ENCODE measurements at regions not wholly inside any gene's neighbourhood (a gene's known extent, or its start where the extent isn't known, plus 50 kb on each side); places are given as distances from the start of the nearest gene placed in this dataset.

GRCh38 chr11:80632156-80632555, 1191.3 kb upstream of the TENM4 start:
- no peaks in the 10 kb centered on the region for H3K9me3 ChIP-seq (ENCODE audit: control insufficient read depth in 3 of 3, low read length in 3 of 3)
- no peak overlapping the region for H3K4me3 ChIP-seq (ENCODE audit: low read length in 3 of 3)
- H3K27ac ChIP-seq (ENCODE audit: low read depth, low read length), result no peak overlapping the region
- no peaks in the 10 kb centered on the region for H3K27me3 ChIP-seq (ENCODE audit: control insufficient read depth in 3 of 3, insufficient read depth in 3 of 3, low read length in 3 of 3)
- H3K9ac ChIP-seq (ENCODE audit: low read depth in 1 of 3, low read length in 3 of 3), result no peak overlapping the region
- H3K36me3 ChIP-seq (ENCODE audit: control insufficient read depth in 3 of 3, insufficient read depth in 3 of 3, low read length in 3 of 3), result no peaks in the 10 kb centered on the region
- no peaks in the 10 kb centered on the region for H3K4me1 ChIP-seq (ENCODE audit: control insufficient read depth in 3 of 3, insufficient read depth in 3 of 3, low read length in 3 of 3)

DNA sequence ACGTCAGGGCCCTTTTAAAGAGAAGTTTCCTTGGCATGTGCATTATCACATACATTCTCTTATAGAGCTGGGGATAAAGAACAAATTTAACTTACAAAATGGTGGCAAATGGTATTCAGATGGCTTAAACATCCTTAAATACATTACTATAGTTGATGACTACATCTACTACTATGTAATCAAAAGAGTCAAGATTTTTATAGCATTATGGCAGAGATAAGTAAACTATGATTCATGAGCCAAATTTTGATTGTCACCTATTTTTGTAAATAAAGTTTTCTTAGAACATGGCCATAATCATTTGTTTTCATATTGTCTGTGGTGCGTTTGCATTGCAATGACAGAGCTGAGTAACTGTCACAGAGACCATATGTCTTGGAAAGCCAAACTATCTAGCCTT, 1188.6 kb upstream of the TENM4 start:
- H3K27me3 ChIP-seq (ENCODE audit: control insufficient read depth in 3 of 3, insufficient read depth in 3 of 3, low read length in 3 of 3), result no peaks in the 10 kb centered on the region

DNA sequence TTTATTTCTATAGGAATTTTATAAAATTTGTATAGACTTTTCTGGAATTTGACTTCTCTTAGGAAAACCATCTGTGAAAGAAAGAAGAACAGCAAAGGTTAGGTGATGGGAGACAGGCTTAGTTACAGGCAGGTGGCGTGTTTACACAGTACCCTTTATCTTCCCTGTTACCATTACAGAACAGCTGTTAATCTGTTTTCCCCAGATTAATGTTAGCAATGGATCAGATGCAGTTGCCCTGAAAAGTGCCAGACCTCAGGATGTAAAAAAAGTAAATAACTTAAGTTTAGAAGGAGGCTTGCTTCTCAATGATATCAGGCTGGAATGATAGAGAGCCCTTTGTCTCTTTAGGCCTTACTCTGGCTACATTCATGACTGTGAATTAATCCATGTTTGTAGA, 1186.5 kb upstream of the TENM4 start:
- no peak overlapping the region for H3K4me3 ChIP-seq (ENCODE audit: low read length in 3 of 3)
- no peaks in the 10 kb centered on the region for H3K36me3 ChIP-seq (ENCODE audit: control insufficient read depth in 3 of 3, insufficient read depth in 3 of 3, low read length in 3 of 3)
- no peak overlapping the region for H3K9ac ChIP-seq (ENCODE audit: low read depth in 1 of 3, low read length in 3 of 3)
- no peaks in the 10 kb centered on the region for H3K9me3 ChIP-seq (ENCODE audit: control insufficient read depth in 3 of 3, low read length in 3 of 3)
- no peaks in the 10 kb centered on the region for H3K27me3 ChIP-seq (ENCODE audit: control insufficient read depth in 3 of 3, insufficient read depth in 3 of 3, low read length in 3 of 3)
- H3K4me1 ChIP-seq (ENCODE audit: control insufficient read depth in 3 of 3, insufficient read depth in 3 of 3, low read length in 3 of 3), result no peaks in the 10 kb centered on the region
- no peak overlapping the region for H3K27ac ChIP-seq (ENCODE audit: low read depth, low read length)

More for the DNA sequence above, 1188.6 kb upstream of the TENM4 start:
- no peak overlapping the region for H3K27ac ChIP-seq (ENCODE audit: low read depth, low read length)
- no peaks in the 10 kb centered on the region for H3K36me3 ChIP-seq (ENCODE audit: control insufficient read depth in 3 of 3, insufficient read depth in 3 of 3, low read length in 3 of 3)
- H3K4me3 ChIP-seq (ENCODE audit: low read length in 3 of 3), result no peak overlapping the region
- no peaks in the 10 kb centered on the region for H3K4me1 ChIP-seq (ENCODE audit: control insufficient read depth in 3 of 3, insufficient read depth in 3 of 3, low read length in 3 of 3)
- H3K9me3 ChIP-seq (ENCODE audit: control insufficient read depth in 3 of 3, low read length in 3 of 3), result no peaks in the 10 kb centered on the region
- no peak overlapping the region for H3K9ac ChIP-seq (ENCODE audit: low read depth in 1 of 3, low read length in 3 of 3)

DNA sequence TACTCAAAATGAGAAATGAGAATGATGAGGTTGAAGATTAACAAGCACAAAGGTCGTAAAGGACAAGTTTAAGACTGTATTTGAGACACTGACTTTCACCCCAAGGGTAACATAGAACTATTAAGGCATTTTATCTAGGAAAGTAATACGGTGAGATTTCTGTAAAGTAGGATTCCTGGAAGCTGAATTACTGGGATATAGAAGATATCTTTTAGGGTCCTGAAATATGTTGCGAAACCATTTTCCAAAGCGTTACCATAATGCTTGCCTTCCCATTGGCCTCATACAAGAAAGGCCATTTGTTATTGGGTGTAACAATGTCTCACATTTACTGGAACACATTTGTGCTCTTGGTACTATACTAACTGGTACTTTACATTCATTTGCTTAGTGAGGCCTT, 1185.9 kb upstream of the TENM4 start:
- Histone ChIP-seq H3K4me1 (ENCODE audit: control insufficient read depth in 3 of 3, insufficient read depth in 3 of 3, low read length in 3 of 3) (no peaks in the 10 kb centered on the region), H3K27ac (ENCODE audit: low read depth, low read length) (no peak overlapping the region), H3K9me3 (ENCODE audit: control insufficient read depth in 3 of 3, low read length in 3 of 3) (no peaks in the 10 kb centered on the region), H3K36me3 (ENCODE audit: control insufficient read depth in 3 of 3, insufficient read depth in 3 of 3, low read length in 3 of 3) (no peaks in the 10 kb centered on the region), H3K4me3 (ENCODE audit: low read length in 3 of 3) (no peak overlapping the region), H3K27me3 (ENCODE audit: control insufficient read depth in 3 of 3, insufficient read depth in 3 of 3, low read length in 3 of 3) (no peaks in the 10 kb centered on the region), H3K9ac (ENCODE audit: low read depth in 1 of 3, low read length in 3 of 3) (no peak overlapping the region)

DNA sequence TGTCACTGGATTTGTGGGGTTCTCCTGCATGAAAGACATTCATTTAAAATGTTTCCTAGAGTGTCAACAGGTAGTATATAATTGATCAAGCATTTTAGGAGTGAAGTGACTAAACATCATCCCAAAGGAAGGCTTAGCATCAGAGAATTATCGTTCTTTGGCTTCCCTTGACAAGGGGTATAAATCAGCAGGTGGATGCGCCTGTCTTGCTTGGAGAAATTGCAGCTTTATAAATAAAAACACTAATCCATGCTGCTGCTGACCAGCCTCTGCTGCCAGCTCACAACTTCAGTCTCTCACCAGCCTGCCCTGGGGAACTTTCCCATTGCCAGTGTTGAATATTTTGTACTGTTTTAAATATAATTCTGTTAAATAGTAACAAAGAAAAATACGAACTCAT, 1184.7 kb upstream of the TENM4 start:
- Histone ChIP-seq H3K9me3 (ENCODE audit: control insufficient read depth in 3 of 3, low read length in 3 of 3) (no peaks in the 10 kb centered on the region), H3K27ac (ENCODE audit: low read depth, low read length) (no peak overlapping the region), H3K4me3 (ENCODE audit: low read length in 3 of 3) (no peak overlapping the region), H3K27me3 (ENCODE audit: control insufficient read depth in 3 of 3, insufficient read depth in 3 of 3, low read length in 3 of 3) (no peaks in the 10 kb centered on the region), H3K9ac (ENCODE audit: low read depth in 1 of 3, low read length in 3 of 3) (no peak overlapping the region), H3K36me3 (ENCODE audit: control insufficient read depth in 3 of 3, insufficient read depth in 3 of 3, low read length in 3 of 3) (no peaks in the 10 kb centered on the region), H3K4me1 (ENCODE audit: control insufficient read depth in 3 of 3, insufficient read depth in 3 of 3, low read length in 3 of 3) (no peaks in the 10 kb centered on the region)

DNA sequence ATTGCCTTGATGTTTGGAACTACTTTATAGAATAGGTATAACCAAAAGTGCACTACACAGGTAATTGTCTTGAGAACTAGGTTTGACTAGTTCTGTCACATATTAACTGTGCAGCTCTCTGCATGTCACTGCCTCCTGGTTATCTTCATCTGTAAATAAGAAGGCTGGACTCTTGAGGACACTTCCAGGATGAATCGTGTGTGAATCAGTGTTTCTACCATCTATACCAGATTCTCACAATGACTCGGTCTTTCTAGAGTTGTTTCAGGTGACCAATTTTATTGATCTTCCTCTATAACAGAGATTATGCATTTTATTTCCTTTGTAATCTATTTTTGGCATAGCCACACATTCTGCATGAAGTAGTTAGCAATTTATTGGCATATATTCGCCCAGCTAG, 1181.0 kb upstream of the TENM4 start:
- Histone ChIP-seq H3K36me3 (ENCODE audit: control insufficient read depth in 3 of 3, insufficient read depth in 3 of 3, low read length in 3 of 3) (no peaks in the 10 kb centered on the region), H3K9ac (ENCODE audit: low read depth in 1 of 3, low read length in 3 of 3) (no peak overlapping the region), H3K4me1 (ENCODE audit: control insufficient read depth in 3 of 3, insufficient read depth in 3 of 3, low read length in 3 of 3) (no peaks in the 10 kb centered on the region), H3K9me3 (ENCODE audit: control insufficient read depth in 3 of 3, low read length in 3 of 3) (no peaks in the 10 kb centered on the region), H3K4me3 (ENCODE audit: low read length in 3 of 3) (no peak overlapping the region), H3K27me3 (ENCODE audit: control insufficient read depth in 3 of 3, insufficient read depth in 3 of 3, low read length in 3 of 3) (no peaks in the 10 kb centered on the region), H3K27ac (ENCODE audit: low read depth, low read length) (no peak overlapping the region)

GRCh38 chr11:80620867-80621266, 1180.0 kb upstream of the TENM4 start:
- no peaks in the 10 kb centered on the region for H3K4me1 ChIP-seq (ENCODE audit: control insufficient read depth in 3 of 3, insufficient read depth in 3 of 3, low read length in 3 of 3)
- no peak overlapping the region for H3K4me3 ChIP-seq (ENCODE audit: low read length in 3 of 3)
- H3K36me3 ChIP-seq (ENCODE audit: control insufficient read depth in 3 of 3, insufficient read depth in 3 of 3, low read length in 3 of 3), result no peaks in the 10 kb centered on the region
- no peak overlapping the region for H3K9ac ChIP-seq (ENCODE audit: low read depth in 1 of 3, low read length in 3 of 3)
- H3K27me3 ChIP-seq (ENCODE audit: control insufficient read depth in 3 of 3, insufficient read depth in 3 of 3, low read length in 3 of 3), result no peaks in the 10 kb centered on the region
- H3K27ac ChIP-seq (ENCODE audit: low read depth, low read length), result no peak overlapping the region
- H3K9me3 ChIP-seq (ENCODE audit: control insufficient read depth in 3 of 3, low read length in 3 of 3), result no peaks in the 10 kb centered on the region

DNA sequence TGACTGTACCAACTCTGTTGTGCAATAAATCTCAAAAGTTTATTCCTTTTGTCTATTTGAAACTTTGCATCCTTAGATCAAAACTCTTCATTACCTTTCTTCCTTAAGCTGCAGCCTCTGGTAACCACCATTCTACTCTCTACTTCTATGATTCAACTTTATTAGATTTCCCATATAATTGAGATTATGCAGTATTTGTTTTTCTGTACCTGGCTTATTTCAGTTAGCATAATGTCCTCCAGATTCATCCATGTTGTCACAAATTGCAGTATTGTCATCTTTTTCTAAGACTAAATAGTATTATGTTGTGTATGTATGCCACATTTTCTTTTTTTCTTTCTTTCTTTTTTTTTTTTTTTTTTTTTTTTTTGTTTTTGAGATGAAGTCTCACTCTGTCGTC, 1176.3 kb upstream of the TENM4 start:
- H3K27me3 ChIP-seq (ENCODE audit: control insufficient read depth in 3 of 3, insufficient read depth in 3 of 3, low read length in 3 of 3), result no peaks in the 10 kb centered on the region
- no peak overlapping the region for H3K9ac ChIP-seq (ENCODE audit: low read depth in 1 of 3, low read length in 3 of 3)
- H3K27ac ChIP-seq (ENCODE audit: low read depth, low read length), result no peak overlapping the region
- no peaks in the 10 kb centered on the region for H3K36me3 ChIP-seq (ENCODE audit: control insufficient read depth in 3 of 3, insufficient read depth in 3 of 3, low read length in 3 of 3)
- no peaks in the 10 kb centered on the region for H3K4me1 ChIP-seq (ENCODE audit: control insufficient read depth in 3 of 3, insufficient read depth in 3 of 3, low read length in 3 of 3)
- no peaks in the 10 kb centered on the region for H3K9me3 ChIP-seq (ENCODE audit: control insufficient read depth in 3 of 3, low read length in 3 of 3)
- no peak overlapping the region for H3K4me3 ChIP-seq (ENCODE audit: low read length in 3 of 3)

- Histone ChIP-seq H3K27me3 (ENCODE audit: control insufficient read depth in 3 of 3, insufficient read depth in 3 of 3, low read length in 3 of 3) (no peaks in the 10 kb centered on the region), H3K27ac (ENCODE audit: low read depth, low read length) (no peak overlapping the region), H3K9me3 (ENCODE audit: control insufficient read depth in 3 of 3, low read length in 3 of 3) (no peaks in the 10 kb centered on the region), H3K4me1 (ENCODE audit: control insufficient read depth in 3 of 3, insufficient read depth in 3 of 3, low read length in 3 of 3) (no peaks in the 10 kb centered on the region), H3K4me3 (ENCODE audit: low read length in 3 of 3) (no peak overlapping the region), H3K9ac (ENCODE audit: low read depth in 1 of 3, low read length in 3 of 3) (no peak overlapping the region), H3K36me3 (ENCODE audit: control insufficient read depth in 3 of 3, insufficient read depth in 3 of 3, low read length in 3 of 3) (no peaks in the 10 kb centered on the region)
Observed at GRCh38 chr11:80616070-80616800, 1175.4 kb upstream of the TENM4 start.

- Histone ChIP-seq H3K9ac (ENCODE audit: low read depth in 1 of 3, low read length in 3 of 3) (no peak overlapping the region), H3K27ac (ENCODE audit: low read depth, low read length) (no peak overlapping the region), H3K9me3 (ENCODE audit: control insufficient read depth in 3 of 3, low read length in 3 of 3) (no peaks in the 10 kb centered on the region), H3K36me3 (ENCODE audit: control insufficient read depth in 3 of 3, insufficient read depth in 3 of 3, low read length in 3 of 3) (no peaks in the 10 kb centered on the region), H3K4me3 (ENCODE audit: low read length in 3 of 3) (no peak overlapping the region), H3K4me1 (ENCODE audit: control insufficient read depth in 3 of 3, insufficient read depth in 3 of 3, low read length in 3 of 3) (no peaks in the 10 kb centered on the region), H3K27me3 (ENCODE audit: control insufficient read depth in 3 of 3, insufficient read depth in 3 of 3, low read length in 3 of 3) (no peaks in the 10 kb centered on the region)
Observed at GRCh38 chr11:80613655-80614054, 1172.8 kb upstream of the TENM4 start.
